Lower lobe of right lung (tissue), 2 donors: ENCODE measurements at regions not wholly inside any gene's neighbourhood (a gene's known extent, or its start where the extent isn't known, plus 50 kb on each side); places are given as distances from the start of the nearest gene placed in this dataset.

Experiments
- ATAC-seq, 2 donors: fragments of 200-7000 bp; cut with Tn5 transposase; one replicate each; pipeline ENCODE4 v1.9.1; 2020 to 2022; ENCODE audit warnings: mild to moderate bottlenecking in 2 of 2, moderate library complexity in 2 of 2
- DNase-seq: peaks from one replicate; pipeline ENCODE4 v3.0.0-alpha.2; 2020
- H3K27ac ChIP-seq: fragments of 200-600 bp; one replicate; pipeline ENCODE4 v1.8.0; 2022
- H3K27me3 ChIP-seq: fragments of 200-600 bp; one replicate; pipeline ENCODE4 v1.8.0; 2022; ENCODE audit warnings: low read depth
- H3K36me3 ChIP-seq: fragments of 200-600 bp; one replicate; pipeline ENCODE4 v1.8.0; 2022; ENCODE audit warnings: mild to moderate bottlenecking
- H3K4me1 ChIP-seq: fragments of 200-600 bp; one replicate; pipeline ENCODE4 v1.8.0; 2022
- H3K4me3 ChIP-seq: fragments of 200-600 bp; one replicate; pipeline ENCODE4 v1.8.0; 2022; ENCODE audit warnings: mild to moderate bottlenecking
- H3K9me3 ChIP-seq: fragments of 200-600 bp; one replicate; pipeline ENCODE4 v1.8.0; 2022
- intact Hi-C: fragments of 100-400 bp; cut with DNase I; formaldehyde crosslinking; loops from one replicate; pipeline ENCODE4 v1.11.0; 2022
- TF ChIP-seq, protein P1 (sequence below): fragments of 200-600 bp; IDR thresholded peaks from one replicate; pipeline ENCODE4 v1.8.0; 2022; ENCODE audit warnings: antibody characterized with exemption, mild to moderate bottlenecking
- donor health status: DM: no; HTN: yes; CAD: no; lungs with severe emphysema.

DNA sequence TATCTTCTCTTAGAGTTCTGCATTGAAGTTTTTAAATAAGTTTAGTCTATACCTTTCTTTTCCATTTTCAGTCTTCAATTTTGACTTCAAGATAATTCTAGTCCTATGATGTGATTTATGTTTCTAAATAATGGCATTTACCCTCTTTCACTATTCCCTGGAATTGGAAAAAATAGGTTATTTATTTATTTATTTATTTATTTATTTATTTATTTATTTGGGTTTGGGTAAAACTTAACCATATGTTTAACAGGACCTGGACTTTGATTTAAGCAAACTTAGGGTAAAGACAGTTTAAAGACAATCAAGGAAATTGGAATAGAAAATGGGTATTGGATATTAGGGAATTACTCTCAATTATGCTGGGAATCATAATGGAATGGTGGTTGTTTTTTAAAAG lies 182.1 kb downstream of the RPIA start:
- Histone ChIP-seq H3K4me3 (no peak overlapping the region), H3K27me3 (no peaks in the 10 kb centered on the region), H3K4me1 (no peaks in the 10 kb centered on the region), H3K27ac (no peak overlapping the region), H3K36me3 (no peaks in the 10 kb centered on the region), H3K9me3 (no peaks in the 10 kb centered on the region)
- intact Hi-C loops: no loop called here
- TF ChIP-seq, protein P1, sequence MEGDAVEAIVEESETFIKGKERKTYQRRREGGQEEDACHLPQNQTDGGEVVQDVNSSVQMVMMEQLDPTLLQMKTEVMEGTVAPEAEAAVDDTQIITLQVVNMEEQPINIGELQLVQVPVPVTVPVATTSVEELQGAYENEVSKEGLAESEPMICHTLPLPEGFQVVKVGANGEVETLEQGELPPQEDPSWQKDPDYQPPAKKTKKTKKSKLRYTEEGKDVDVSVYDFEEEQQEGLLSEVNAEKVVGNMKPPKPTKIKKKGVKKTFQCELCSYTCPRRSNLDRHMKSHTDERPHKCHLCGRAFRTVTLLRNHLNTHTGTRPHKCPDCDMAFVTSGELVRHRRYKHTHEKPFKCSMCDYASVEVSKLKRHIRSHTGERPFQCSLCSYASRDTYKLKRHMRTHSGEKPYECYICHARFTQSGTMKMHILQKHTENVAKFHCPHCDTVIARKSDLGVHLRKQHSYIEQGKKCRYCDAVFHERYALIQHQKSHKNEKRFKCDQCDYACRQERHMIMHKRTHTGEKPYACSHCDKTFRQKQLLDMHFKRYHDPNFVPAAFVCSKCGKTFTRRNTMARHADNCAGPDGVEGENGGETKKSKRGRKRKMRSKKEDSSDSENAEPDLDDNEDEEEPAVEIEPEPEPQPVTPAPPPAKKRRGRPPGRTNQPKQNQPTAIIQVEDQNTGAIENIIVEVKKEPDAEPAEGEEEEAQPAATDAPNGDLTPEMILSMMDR: no peak
- DNase-seq: no peak
- ATAC-seq: no peak

DNA sequence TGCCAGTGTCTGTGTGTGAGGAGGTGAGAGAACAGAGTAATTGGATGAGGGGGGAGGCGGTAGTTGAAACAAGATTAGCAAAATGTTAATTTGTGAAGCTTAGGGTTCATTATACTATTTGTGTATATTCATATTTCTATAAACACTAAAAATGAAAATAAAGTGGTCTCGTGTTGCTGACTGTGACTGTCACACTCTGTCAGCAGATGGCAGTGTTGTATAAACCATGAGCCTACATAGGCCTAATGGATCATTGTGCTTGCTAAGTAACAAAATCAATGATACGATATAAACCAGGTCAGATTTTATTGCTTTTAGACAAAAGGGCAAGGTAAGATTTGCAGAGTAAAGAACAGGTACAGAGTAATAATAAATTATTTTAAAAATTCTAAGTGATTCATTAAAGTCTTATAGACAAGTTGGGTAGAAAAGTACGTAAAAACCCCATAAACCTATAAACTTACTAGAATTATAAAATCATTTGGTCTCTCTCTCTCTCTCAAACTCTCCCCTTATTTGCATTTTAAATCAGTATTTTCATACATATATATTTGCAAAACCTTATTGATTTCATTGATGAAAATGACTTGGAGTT lies 182.7 kb downstream of the RPIA start:
- TF ChIP-seq, protein P1: peak; percentile 74
- H3K4me3 ChIP-seq: no peak overlapping the region
- H3K27ac ChIP-seq: no peak overlapping the region
- DNase-seq (no peak), ATAC-seq (peak; percentile 77 to 79)
- H3K9me3 ChIP-seq: no peaks in the 10 kb centered on the region
- no peaks in the 10 kb centered on the region for H3K27me3 ChIP-seq
- no peaks in the 10 kb centered on the region for H3K4me1 ChIP-seq
- intact Hi-C loops: no loop called here
- H3K36me3 ChIP-seq: no peaks in the 10 kb centered on the region

DNA sequence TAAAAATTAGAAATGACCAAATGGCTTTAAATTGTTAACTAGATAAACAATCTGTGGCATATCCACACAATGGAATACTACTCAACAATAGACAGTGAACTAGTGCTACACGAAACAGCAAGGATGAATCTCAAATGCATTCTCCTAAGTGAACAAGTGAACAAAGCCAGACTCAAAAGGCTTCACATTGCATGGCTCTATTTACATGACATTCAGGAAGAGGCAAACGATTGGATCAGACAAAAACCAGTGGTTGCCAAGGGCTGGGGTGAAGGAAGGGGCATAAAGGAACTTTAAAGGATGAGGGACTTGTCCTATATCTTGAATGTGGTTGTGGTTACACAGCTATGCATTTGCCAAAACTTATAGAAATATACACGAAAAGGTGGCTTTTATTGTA lies 184.3 kb downstream of the RPIA start:
- intact Hi-C loops: loop anchor here (5.0 kb wide), 1 partner anchor 43 kb away; no protein-coding TSS in a partner anchor
- Histone ChIP-seq H3K27me3 (no peaks in the 10 kb centered on the region), H3K36me3 (no peaks in the 10 kb centered on the region), H3K27ac (no peak overlapping the region), H3K4me3 (no peak overlapping the region), H3K4me1 (no peaks in the 10 kb centered on the region), H3K9me3 (no peaks in the 10 kb centered on the region)
- TF ChIP-seq, protein P1: no peak
- DNase-seq (no peak), ATAC-seq (no peak)

DNA sequence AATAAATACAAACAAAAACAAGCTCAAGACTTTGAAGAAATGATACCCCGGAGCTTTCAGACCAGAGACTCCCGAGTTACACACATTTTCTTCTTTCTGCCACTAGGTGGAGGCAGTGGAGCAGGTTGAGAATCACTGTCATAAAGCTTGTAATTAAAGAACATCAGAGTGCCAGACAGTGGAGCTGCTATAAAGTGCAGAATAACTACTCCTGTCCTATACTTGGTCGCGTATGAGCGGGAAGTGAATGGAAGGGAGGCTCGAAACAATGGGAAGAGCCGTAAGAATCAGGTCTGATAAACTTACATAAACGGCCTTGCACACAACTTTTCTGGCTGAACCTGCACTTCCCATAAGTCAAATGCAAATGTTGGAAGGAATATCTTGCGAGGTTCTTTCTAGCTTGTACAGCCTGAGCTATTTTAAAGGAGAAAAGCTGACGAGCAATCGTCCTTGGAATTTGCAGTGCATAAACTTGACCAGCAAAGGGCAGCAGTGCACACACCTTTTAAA lies 189.0 kb downstream of the RPIA start:
- intact Hi-C loops: no loop called here
- Histone ChIP-seq H3K4me1 (no peaks in the 10 kb centered on the region), H3K27me3 (no peaks in the 10 kb centered on the region), H3K4me3 (no peak overlapping the region), H3K27ac (no peak overlapping the region), H3K9me3 (no peaks in the 10 kb centered on the region), H3K36me3 (no peaks in the 10 kb centered on the region)
- DNase-seq: no peak
- TF ChIP-seq, protein P1: peak; percentile 76
- peak; percentile 75 to 76 for ATAC-seq

DNA sequence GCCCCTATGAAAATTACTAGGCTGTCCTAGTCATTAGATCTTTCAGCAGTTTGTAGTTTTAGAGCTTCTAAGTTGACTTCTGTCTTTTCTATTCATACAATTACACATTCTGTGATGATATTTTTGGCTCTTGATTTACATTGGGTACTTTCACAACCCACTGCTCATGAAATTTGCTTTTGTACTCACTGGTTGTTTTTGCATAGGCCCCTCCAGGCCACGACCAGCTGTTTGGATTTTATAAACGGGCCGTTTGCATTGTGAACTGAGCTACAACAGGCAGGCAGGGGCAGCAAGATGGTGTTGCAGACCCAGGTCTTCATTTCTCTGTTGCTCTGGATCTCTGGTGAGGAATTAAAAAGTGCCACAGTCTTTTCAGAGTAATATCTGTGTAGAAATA lies 193.8 kb downstream of the RPIA start:
- H3K4me3 ChIP-seq: no peak overlapping the region
- H3K4me1 ChIP-seq: no peaks in the 10 kb centered on the region
- TF ChIP-seq, protein P1: no peak
- ATAC-seq: no peak
- H3K27ac ChIP-seq: no peak overlapping the region
- no peaks in the 10 kb centered on the region for H3K36me3 ChIP-seq
- no peaks in the 10 kb centered on the region for H3K27me3 ChIP-seq
- no peaks in the 10 kb centered on the region for H3K9me3 ChIP-seq
- no peak for DNase-seq
- intact Hi-C loops: no loop called here
